IPS-18a (cell line): ENCODE measurements at regions not wholly inside any gene's neighbourhood (a gene's known extent, or its start where the extent isn't known, plus 50 kb on each side); places are given as distances from the start of the nearest gene placed in this dataset.
"Not testable (repeated sequence)": the region's sequence is repeated elsewhere in the genome, so short reads cannot be mapped to it uniquely, and the experiment has no call there.

ENCODE experiments used
- H3K27ac ChIP-seq: one replicate; pipeline ENCODE4 v1.5.1; 2013; ENCODE audit warnings: low read length
- H3K27me3 ChIP-seq: one replicate; pipeline ENCODE4 v1.6.1; 2013; ENCODE audit warnings: mild to moderate bottlenecking, low read length; ENCODE audit not compliant: control insufficient read depth, insufficient read depth
- H3K36me3 ChIP-seq: one replicate; pipeline ENCODE4 v1.6.1; 2013; ENCODE audit warnings: low read depth, low read length; ENCODE audit not compliant: control insufficient read depth
- H3K4me1 ChIP-seq: one replicate; pipeline ENCODE4 v1.6.1; 2013; ENCODE audit warnings: low read depth, low read length; ENCODE audit not compliant: control insufficient read depth
- H3K4me3 ChIP-seq: one replicate; pipeline ENCODE4 v1.5.1; 2013; ENCODE audit warnings: low read length
- H3K9ac ChIP-seq: one replicate; pipeline ENCODE4 v1.6.1; 2013; ENCODE audit warnings: mild to moderate bottlenecking, low read length, moderate library complexity
- H3K9me3 ChIP-seq: one replicate; pipeline ENCODE4 v1.6.1; 2013; ENCODE audit warnings: low read depth, low read length; ENCODE audit not compliant: control insufficient read depth

DNA sequence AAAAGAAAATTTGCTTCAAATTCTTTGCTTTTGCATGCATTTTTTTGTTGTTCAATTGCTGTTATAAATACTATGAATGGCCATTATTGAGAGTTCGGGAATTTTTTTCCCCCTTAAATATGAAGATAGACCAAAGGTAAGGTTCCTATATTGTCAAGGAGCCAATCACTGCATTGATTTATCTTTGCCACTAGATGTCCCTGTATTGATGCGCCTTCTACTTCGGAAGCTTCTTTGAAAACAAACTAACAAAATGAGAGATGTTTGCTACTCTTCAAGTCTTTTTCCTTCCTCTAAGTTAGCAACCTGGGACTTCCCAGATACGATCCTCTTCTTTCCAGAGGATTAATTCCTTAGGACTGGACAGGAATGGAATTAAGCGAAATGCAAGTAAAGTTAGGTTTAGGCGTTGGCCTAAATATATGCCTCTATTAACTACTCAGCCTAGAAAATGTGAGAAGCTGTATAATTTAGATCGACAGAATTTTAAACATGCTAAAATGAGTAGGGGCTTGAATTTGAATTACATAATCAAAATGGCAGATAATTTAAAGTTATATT is 318.1 kb downstream of the AEBP2 start:
- no peaks in the 10 kb centered on the region for H3K36me3 ChIP-seq
- H3K4me3 ChIP-seq, result no peak overlapping the region
- no peak overlapping the region for H3K9ac ChIP-seq
- H3K9me3 ChIP-seq, result no peaks in the 10 kb centered on the region
- no peaks in the 10 kb centered on the region for H3K27me3 ChIP-seq
- H3K27ac ChIP-seq, result no peak overlapping the region
- H3K4me1 ChIP-seq, result no peaks in the 10 kb centered on the region

GRCh38 chr12:19759227-19759626 is 319.9 kb downstream of the AEBP2 start:
- no peaks in the 10 kb centered on the region for H3K36me3 ChIP-seq
- H3K4me3 ChIP-seq, result no peak overlapping the region
- H3K9ac ChIP-seq, result no peak overlapping the region
- no peak overlapping the region for H3K27ac ChIP-seq
- no peaks in the 10 kb centered on the region for H3K27me3 ChIP-seq
- H3K4me1 ChIP-seq, result no peaks in the 10 kb centered on the region
- H3K9me3 ChIP-seq, result no peaks in the 10 kb centered on the region

DNA sequence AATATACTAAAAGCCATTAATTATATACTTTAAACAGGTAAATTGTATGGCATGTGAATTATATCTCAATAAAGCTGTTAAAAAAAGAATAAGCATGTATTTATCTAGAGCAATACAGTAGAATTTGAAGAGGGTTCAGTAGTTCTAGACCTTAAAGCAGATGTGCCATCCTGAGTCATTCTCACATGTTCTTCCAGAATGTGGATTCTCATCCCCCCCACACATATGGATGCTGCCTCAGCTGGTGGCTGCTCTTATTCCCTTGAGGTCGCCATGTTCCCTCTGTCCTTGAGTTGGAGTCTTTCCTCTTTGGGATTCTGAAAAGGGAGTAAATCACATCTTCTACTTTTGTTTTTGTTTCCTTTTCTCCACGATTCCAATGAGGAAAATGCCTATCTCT is 321.3 kb downstream of the AEBP2 start:
- H3K4me1 ChIP-seq, result no peaks in the 10 kb centered on the region
- H3K36me3 ChIP-seq, result no peaks in the 10 kb centered on the region
- H3K27ac ChIP-seq, result no peak overlapping the region
- H3K27me3 ChIP-seq, result no peaks in the 10 kb centered on the region
- no peaks in the 10 kb centered on the region for H3K9me3 ChIP-seq
- no peak overlapping the region for H3K4me3 ChIP-seq
- no peak overlapping the region for H3K9ac ChIP-seq

- Histone ChIP-seq H3K27ac (no peak overlapping the region), H3K9ac (no peak overlapping the region), H3K36me3 (no peaks in the 10 kb centered on the region), H3K4me1 (no peaks in the 10 kb centered on the region), H3K9me3 (no peaks in the 10 kb centered on the region), H3K4me3 (no peak overlapping the region), H3K27me3 (no peaks in the 10 kb centered on the region)
Observed at GRCh38 chr12:19761463-19761862, 322.2 kb downstream of the AEBP2 start.

GRCh38 chr12:19763488-19763887 is 324.2 kb downstream of the AEBP2 start:
- no peaks in the 10 kb centered on the region for H3K27me3 ChIP-seq
- H3K9me3 ChIP-seq, result no peaks in the 10 kb centered on the region
- H3K36me3 ChIP-seq, result no peaks in the 10 kb centered on the region
- H3K4me1 ChIP-seq, result no peaks in the 10 kb centered on the region
- no peak overlapping the region for H3K4me3 ChIP-seq
- no peak overlapping the region for H3K27ac ChIP-seq
- H3K9ac ChIP-seq, result no peak overlapping the region

DNA sequence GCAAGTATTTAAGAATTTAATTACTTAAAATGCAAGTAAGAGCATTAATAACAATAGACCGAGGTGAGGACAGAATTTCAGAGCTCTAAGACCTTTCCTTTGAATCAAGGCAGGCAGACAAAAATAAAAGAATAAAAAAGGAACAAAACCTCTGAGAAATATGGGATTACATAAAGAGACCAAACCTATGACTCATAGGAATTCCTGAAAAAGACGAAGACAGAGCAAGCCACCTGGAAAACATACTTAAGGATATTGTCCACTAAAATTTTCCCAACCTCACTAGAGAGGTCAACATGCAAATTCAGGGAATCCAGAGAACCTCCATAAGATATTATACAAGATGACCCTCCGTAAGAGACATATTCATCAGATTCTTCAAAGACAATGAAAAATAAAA is 325.1 kb downstream of the AEBP2 start:
- Histone ChIP-seq H3K9me3 (no peaks in the 10 kb centered on the region), H3K9ac (no peak overlapping the region), H3K27me3 (no peaks in the 10 kb centered on the region), H3K27ac (no peak overlapping the region), H3K36me3 (no peaks in the 10 kb centered on the region), H3K4me1 (no peaks in the 10 kb centered on the region), H3K4me3 (no peak overlapping the region)

DNA sequence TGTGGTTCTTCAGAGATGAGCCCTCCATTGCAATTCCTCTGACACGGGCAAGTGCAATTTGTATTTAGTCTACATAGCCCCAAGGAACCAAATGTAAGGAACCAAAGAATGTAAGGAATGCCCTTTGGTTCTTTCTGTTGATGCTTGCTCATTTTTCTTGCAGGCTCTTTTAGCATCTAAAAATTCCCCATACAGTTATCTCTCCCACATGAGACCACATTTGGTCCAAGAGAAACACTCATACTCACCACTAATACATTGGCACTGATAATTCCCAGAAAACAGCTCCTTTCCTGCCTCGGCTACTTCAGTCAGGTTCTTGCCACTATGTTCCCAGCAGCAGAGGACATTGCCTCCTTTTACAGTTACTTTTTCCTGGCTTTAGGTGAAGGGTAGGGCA is 332.6 kb downstream of the AEBP2 start:
- Histone ChIP-seq H3K9me3 (no peaks in the 10 kb centered on the region), H3K27ac (no peak overlapping the region), H3K9ac (no peak overlapping the region), H3K36me3 (no peaks in the 10 kb centered on the region), H3K4me1 (peaks cover 4% of the 10 kb centered on the region), H3K27me3 (no peaks in the 10 kb centered on the region), H3K4me3 (no peak overlapping the region)

DNA sequence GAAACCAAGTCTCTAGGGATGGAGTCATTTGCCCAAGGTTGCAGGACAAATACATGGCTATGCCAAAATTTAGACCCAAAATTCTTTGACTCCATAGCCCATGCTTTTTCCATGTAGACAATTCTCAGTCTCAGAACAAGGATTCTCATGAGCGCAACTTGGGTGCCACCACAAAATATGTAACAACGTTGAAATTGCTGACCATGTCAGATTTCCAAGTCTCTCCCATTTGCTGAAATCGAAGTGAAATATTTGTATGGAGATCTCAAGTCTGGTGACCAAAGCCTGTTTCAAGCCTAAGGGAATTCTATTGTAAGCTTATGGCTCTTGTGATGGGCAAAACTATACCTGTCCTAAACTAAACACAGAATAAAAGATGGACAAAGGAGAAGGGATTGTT is 333.5 kb downstream of the AEBP2 start:
- peaks cover 4% of the 10 kb centered on the region for H3K4me1 ChIP-seq
- no peak overlapping the region for H3K4me3 ChIP-seq
- no peaks in the 10 kb centered on the region for H3K9me3 ChIP-seq
- H3K27ac ChIP-seq, result no peak overlapping the region
- H3K27me3 ChIP-seq, result no peaks in the 10 kb centered on the region
- no peaks in the 10 kb centered on the region for H3K36me3 ChIP-seq
- no peak overlapping the region for H3K9ac ChIP-seq

DNA sequence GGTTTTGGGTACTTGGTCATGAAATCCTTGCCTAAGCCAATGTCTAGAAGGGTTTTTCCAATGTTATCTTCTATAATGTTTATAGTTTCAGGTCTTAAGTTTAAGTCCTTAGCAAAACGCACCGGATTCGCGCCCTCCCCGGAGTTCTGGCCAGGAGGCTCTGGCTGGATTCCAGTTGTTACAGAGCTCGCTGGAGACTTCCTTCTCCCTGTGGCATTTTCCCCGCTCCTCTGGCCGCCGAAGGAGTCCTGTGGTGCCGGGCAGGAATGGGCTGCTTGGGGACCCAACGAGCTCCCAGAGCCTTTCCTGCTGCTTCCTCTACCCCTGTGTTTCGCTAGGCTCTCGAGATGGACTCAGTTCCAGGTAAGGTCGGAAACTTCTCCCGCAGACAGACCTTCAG is 335.9 kb downstream of the AEBP2 start:
- no peaks in the 10 kb centered on the region for H3K36me3 ChIP-seq
- H3K27me3 ChIP-seq, result no peaks in the 10 kb centered on the region
- no peak overlapping the region for H3K9ac ChIP-seq
- H3K27ac ChIP-seq, result no peak overlapping the region
- no peak overlapping the region for H3K4me3 ChIP-seq
- H3K4me1 ChIP-seq, result peaks cover 11% of the 10 kb centered on the region
- H3K9me3 ChIP-seq, result no peaks in the 10 kb centered on the region

DNA sequence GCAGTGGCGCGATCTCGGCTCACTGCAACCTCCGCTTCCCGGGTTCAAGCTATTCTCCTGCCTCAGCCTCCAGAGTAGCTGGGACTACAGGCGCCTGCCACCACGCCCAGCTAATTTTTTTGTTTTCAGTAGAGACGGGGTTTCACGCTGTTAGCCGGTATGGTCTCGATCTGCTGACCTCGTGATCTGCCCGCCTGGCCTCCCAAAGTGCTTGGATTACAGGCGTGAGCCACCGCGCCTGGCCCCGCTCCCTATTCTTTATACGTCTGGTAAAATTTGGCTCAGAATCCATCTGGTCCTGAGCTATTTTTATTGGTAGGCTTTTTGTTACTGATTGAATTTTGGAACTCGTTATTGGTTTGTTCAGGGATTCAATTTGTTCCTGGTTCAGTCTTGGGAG is 336.7 kb downstream of the AEBP2 start:
- H3K4me3 ChIP-seq, H3K36me3 ChIP-seq, H3K9ac ChIP-seq: not testable (repeated sequence)

DNA sequence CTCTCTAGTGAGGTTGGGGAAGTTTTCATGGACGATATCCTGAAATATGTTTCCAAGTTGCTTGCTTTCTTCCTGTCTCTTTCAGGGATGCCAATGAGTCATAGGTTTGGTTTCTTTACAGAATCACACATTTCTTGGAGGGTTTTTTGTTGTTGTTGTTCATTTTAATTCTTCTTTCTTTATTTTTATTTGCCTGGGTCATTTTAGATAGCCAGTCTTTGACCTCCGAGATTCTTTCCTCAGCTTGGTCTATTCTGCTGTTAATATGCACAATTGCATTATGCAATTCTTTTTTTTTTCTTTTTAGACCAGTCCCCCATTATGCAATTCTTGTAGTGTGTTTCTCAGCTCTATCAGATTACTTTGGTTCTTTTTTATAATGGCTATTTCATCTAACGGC is 338.9 kb downstream of the AEBP2 start:
- Histone ChIP-seq H3K9me3 (no peaks in the 10 kb centered on the region), H3K36me3 (no peaks in the 10 kb centered on the region), H3K4me1 (peaks cover 7% of the 10 kb centered on the region), H3K9ac (no peak overlapping the region), H3K27ac (no peak overlapping the region), H3K4me3 (no peak overlapping the region), H3K27me3 (no peaks in the 10 kb centered on the region)

More for the DNA sequence above, 336.7 kb downstream of the AEBP2 start:
- not testable (repeated sequence) for H3K9me3 ChIP-seq, H3K27ac ChIP-seq, H3K27me3 ChIP-seq
- H3K4me1 ChIP-seq, result peaks cover 11% of the 10 kb centered on the region

DNA sequence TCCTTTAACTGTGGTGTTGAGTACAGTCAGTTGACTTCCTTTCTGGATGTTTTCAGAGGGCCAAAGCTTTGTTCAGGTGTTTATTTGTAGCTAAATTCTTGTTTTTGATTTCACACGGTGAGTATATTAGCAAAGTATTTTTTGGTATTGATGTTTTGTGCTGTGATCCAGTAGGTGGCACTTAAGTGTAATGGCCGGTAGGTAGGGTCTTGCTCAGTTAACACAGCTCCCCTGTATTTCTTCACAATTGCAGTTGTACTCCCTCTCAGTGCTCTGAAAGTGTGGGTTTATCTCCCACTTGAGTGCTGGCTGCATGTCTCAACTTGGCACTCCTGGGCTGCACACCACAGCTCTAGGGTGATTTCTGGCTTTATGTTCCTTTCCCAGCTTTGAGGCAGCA is 339.5 kb downstream of the AEBP2 start:
- Histone ChIP-seq H3K9me3 (no peaks in the 10 kb centered on the region), H3K27me3 (no peaks in the 10 kb centered on the region), H3K27ac (no peak overlapping the region), H3K36me3 (no peaks in the 10 kb centered on the region), H3K4me3 (no peak overlapping the region), H3K9ac (no peak overlapping the region), H3K4me1 (peaks cover 7% of the 10 kb centered on the region)
